ENCODE measurements at regions not wholly inside any gene's neighbourhood (a gene's known extent, or its start where the extent isn't known, plus 50 kb on each side); places are given as distances from the start of the nearest gene placed in this dataset.

- Mint-ChIP-seq H3K4me3 (no peak overlapping the region), H3K27ac (no peak overlapping the region), H3K36me3 (ENCODE audit: low read depth) (no peaks in the 10 kb centered on the region), H3K27me3 (ENCODE audit: insufficient read depth) (no peaks in the 10 kb centered on the region), H3K4me1 (no peaks in the 10 kb centered on the region), H3K9me3 (no peaks in the 10 kb centered on the region)
- TF ChIP-seq CTCF (conservative IDR thresholded peaks at IDR 0.05): no peak
- no peaks in the 10 kb centered on the region for H3K27me3 ChIP-seq (ENCODE audit: control insufficient read depth, insufficient read depth, low read length, poor library complexity, severe bottlenecking)
- H3K9ac ChIP-seq (ENCODE audit: extremely low read depth, low read length, poor library complexity, severe bottlenecking): no peak overlapping the region
- no peak overlapping the region for H3K27ac ChIP-seq (ENCODE audit: low read depth, low read length)
- no peaks in the 10 kb centered on the region for H3K9me3 ChIP-seq (ENCODE audit: control insufficient read depth, low read length)
- no peak overlapping the region for H3K4me3 ChIP-seq (ENCODE audit: low read length)
- no peak for DNase-seq
- no peaks in the 10 kb centered on the region for H3K36me3 ChIP-seq (ENCODE audit: control insufficient read depth, insufficient read depth, low read length)
- no peaks in the 10 kb centered on the region for H3K4me1 ChIP-seq (ENCODE audit: control insufficient read depth, insufficient read depth, low read length)
Observed at GRCh38 chr3:5618170-5618569, 430.7 kb downstream of the EDEM1 start.

- DNase-seq: no peak
- H3K4me1 ChIP-seq (ENCODE audit: control insufficient read depth, insufficient read depth, low read length): no peaks in the 10 kb centered on the region
- H3K4me3 ChIP-seq (ENCODE audit: low read length): no peak overlapping the region
- no peak for TF ChIP-seq CTCF (conservative IDR thresholded peaks at IDR 0.05)
- Mint-ChIP-seq H3K27ac (no peak overlapping the region), H3K36me3 (ENCODE audit: low read depth) (no peaks in the 10 kb centered on the region), H3K27me3 (ENCODE audit: insufficient read depth) (no peaks in the 10 kb centered on the region), H3K4me1 (peaks cover 3% of the 10 kb centered on the region), H3K4me3 (no peak overlapping the region), H3K9me3 (no peaks in the 10 kb centered on the region)
- H3K27me3 ChIP-seq (ENCODE audit: control insufficient read depth, insufficient read depth, low read length, poor library complexity, severe bottlenecking): no peaks in the 10 kb centered on the region
- H3K9me3 ChIP-seq (ENCODE audit: control insufficient read depth, low read length): no peaks in the 10 kb centered on the region
- H3K36me3 ChIP-seq (ENCODE audit: control insufficient read depth, insufficient read depth, low read length): no peaks in the 10 kb centered on the region
- no peak overlapping the region for H3K27ac ChIP-seq (ENCODE audit: low read depth, low read length)
- H3K9ac ChIP-seq (ENCODE audit: extremely low read depth, low read length, poor library complexity, severe bottlenecking): no peak overlapping the region
- 86 to 94% methylated on average over 1 to 2 of the region's 3 CpGs for WGBS, 2 experiments (ENCODE audit: insufficient coverage in 1 of 2, insufficient read length in 1 of 2)
Observed at GRCh38 chr3:5630406-5630805, 442.9 kb downstream of the EDEM1 start.

GRCh38 chr3:5633960-5634359 lies 446.5 kb downstream of the EDEM1 start:
- Mint-ChIP-seq H3K27me3 (ENCODE audit: insufficient read depth) (no peaks in the 10 kb centered on the region), H3K4me1 (peaks cover 3% of the 10 kb centered on the region), H3K36me3 (ENCODE audit: low read depth) (no peaks in the 10 kb centered on the region), H3K27ac (no peak overlapping the region), H3K4me3 (no peak overlapping the region), H3K9me3 (peaks cover 3% of the 10 kb centered on the region)
- 84 to 100% methylated on average over 5 to 10 of the region's 10 CpGs for WGBS, 2 experiments (ENCODE audit: insufficient coverage in 1 of 2, insufficient read length in 1 of 2)
- no peak overlapping the region for H3K4me3 ChIP-seq (ENCODE audit: low read length)
- DNase-seq: no peak
- no peak overlapping the region for H3K27ac ChIP-seq (ENCODE audit: low read depth, low read length)
- H3K9ac ChIP-seq (ENCODE audit: extremely low read depth, low read length, poor library complexity, severe bottlenecking): no peak overlapping the region
- no peak for TF ChIP-seq CTCF (conservative IDR thresholded peaks at IDR 0.05)
- H3K4me1 ChIP-seq (ENCODE audit: control insufficient read depth, insufficient read depth, low read length): no peaks in the 10 kb centered on the region
- no peaks in the 10 kb centered on the region for H3K27me3 ChIP-seq (ENCODE audit: control insufficient read depth, insufficient read depth, low read length, poor library complexity, severe bottlenecking)
- no peaks in the 10 kb centered on the region for H3K9me3 ChIP-seq (ENCODE audit: control insufficient read depth, low read length)
- no peaks in the 10 kb centered on the region for H3K36me3 ChIP-seq (ENCODE audit: control insufficient read depth, insufficient read depth, low read length)

Measured in endodermal cell (in vitro differentiated cells).